Middle frontal gyrus (tissue), 1 donor: ENCODE measurements at regions not wholly inside any gene's neighbourhood (a gene's known extent, or its start where the extent isn't known, plus 50 kb on each side); places are given as distances from the start of the nearest gene placed in this dataset.
"Not testable (repeated sequence)": the region's sequence is repeated elsewhere in the genome, so short reads cannot be mapped to it uniquely, and the experiment has no call there.

Experiments used
- DNase-seq: peaks from one replicate; pipeline ENCODE4 v3.0.0-alpha.2; 2015; ENCODE audit warnings: low spot score; ENCODE audit errors: extremely low spot score

GRCh38 chr10:128573986-128574385 is 447.8 kb upstream of the MKI67 start:
- DNase-seq = no peak

- DNase-seq = no peak
Measured at GRCh38 chr10:128574581-128575210, 448.5 kb upstream of the MKI67 start.

- no peak for DNase-seq
Measured at GRCh38 chr10:128575761-128576160, 449.5 kb upstream of the MKI67 start.

- no peak for DNase-seq
Measured at GRCh38 chr10:128576336-128576735, 450.1 kb upstream of the MKI67 start.

- no peak for DNase-seq
Measured at GRCh38 chr10:128576943-128577670, 450.9 kb upstream of the MKI67 start.

GRCh38 chr10:128577958-128578750 is 451.9 kb upstream of the MKI67 start:
- DNase-seq = no peak

GRCh38 chr10:128578766-128579165 is 452.5 kb upstream of the MKI67 start:
- DNase-seq = no peak

GRCh38 chr10:128579280-128579865 is 453.1 kb upstream of the MKI67 start:
- DNase-seq = no peak

- no peak for DNase-seq
Measured at GRCh38 chr10:128579901-128580300, 453.7 kb upstream of the MKI67 start.

- not testable (repeated sequence) for DNase-seq
Measured at GRCh38 chr10:128583125-128583524, 456.9 kb upstream of the MKI67 start.

GRCh38 chr10:128586599-128586998 is 460.4 kb upstream of the MKI67 start:
- not testable (repeated sequence) for DNase-seq

- DNase-seq = no peak
Measured at GRCh38 chr10:128587689-128588088, 461.5 kb upstream of the MKI67 start.

GRCh38 chr10:128588402-128588801 is 462.2 kb upstream of the MKI67 start:
- no peak for DNase-seq

- DNase-seq = no peak
Measured at GRCh38 chr10:128594688-128595087, 468.5 kb upstream of the MKI67 start.

GRCh38 chr10:128596906-128597305 is 470.7 kb upstream of the MKI67 start:
- DNase-seq = no peak

GRCh38 chr10:128599030-128599429 is 472.8 kb upstream of the MKI67 start:
- no peak for DNase-seq

- DNase-seq = no peak
Measured at GRCh38 chr10:128599538-128599937, 473.3 kb upstream of the MKI67 start.

GRCh38 chr10:128602183-128602582 is 476.0 kb upstream of the MKI67 start:
- DNase-seq = no peak

GRCh38 chr10:128604025-128604424 is 477.8 kb upstream of the MKI67 start:
- DNase-seq = no peak

- no peak for DNase-seq
Measured at GRCh38 chr10:128605180-128605579, 479.0 kb upstream of the MKI67 start.

GRCh38 chr10:128606055-128606454 is 479.8 kb upstream of the MKI67 start:
- no peak for DNase-seq

- DNase-seq = no peak
Measured at GRCh38 chr10:128608791-128609190, 482.6 kb upstream of the MKI67 start.
